IPS-NIHi7 (cell line): ENCODE measurements at regions not wholly inside any gene's neighbourhood (a gene's known extent, or its start where the extent isn't known, plus 50 kb on each side); places are given as distances from the start of the nearest gene placed in this dataset.
"Not testable (repeated sequence)": the region's sequence is repeated elsewhere in the genome, so short reads cannot be mapped to it uniquely, and the experiment has no call there.

Source experiments
- DNase-seq: peaks from one replicate; pipeline ENCODE4 v3.0.0; 2012; ENCODE audit warnings: mixed read lengths; ENCODE audit errors: extremely low spot score

- DNase-seq = no peak
Measured at GRCh38 chr9:86575825-86576525, 221.8 kb upstream of the TUT7 start.

DNA sequence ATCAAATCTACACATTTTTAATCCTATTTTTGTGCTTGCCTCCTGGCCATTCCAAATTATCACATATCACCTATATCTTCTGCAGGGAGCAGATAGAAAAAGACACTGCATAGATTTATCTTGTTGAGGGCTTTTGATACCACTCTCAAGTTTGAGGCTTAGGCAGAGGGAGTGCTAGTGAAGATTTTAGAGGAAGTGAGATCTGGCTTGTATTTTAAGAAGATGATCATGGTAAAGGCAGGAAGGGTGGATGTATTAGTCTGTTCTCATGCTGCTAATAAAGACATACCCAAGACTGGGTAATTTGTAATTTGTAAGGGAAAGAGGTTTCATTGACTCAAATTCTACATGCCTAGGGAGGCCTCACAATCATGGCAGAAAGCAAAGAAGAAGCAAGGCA lies 220.9 kb upstream of the TUT7 start:
- no peak for DNase-seq

DNA sequence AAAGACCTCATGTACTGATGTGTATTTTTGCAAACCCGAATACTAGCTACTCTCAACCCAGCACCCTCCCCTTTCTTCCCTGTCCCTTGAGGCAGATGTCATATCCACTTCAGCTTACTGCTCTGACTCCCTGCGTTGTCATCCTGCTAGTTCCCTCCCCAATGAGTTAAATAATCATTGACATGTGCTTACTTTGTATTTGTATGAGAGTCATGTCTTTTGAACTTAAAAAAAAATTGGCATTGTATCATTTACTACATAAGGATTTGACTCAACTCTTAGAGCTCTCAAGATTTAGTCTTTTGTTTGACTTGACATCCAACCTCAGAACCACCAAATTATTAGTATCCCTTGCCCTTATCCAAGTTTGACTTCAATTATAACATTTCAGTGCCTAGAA lies 219.7 kb upstream of the TUT7 start:
- DNase-seq = no peak

- DNase-seq = no peak
Measured at GRCh38 chr9:86572904-86573303, 218.7 kb upstream of the TUT7 start.

DNA sequence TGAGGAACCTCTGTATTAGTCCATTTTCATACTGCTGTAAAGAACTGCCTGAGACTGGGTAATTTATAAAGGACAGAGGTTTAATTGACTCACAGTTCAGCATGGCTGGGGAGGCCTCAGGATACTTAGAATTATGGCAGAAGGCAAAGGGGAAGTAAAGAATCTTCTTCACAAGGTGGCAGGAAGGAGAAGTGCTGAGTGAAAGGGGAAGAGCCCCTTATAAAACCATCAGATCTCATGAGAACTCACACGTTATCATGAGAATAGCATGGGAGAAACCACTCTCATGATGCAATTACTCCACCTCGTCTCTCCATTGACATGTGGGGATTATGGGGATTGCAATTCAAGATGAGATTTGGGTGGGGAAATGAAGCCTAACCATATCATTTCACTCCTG lies 211.4 kb upstream of the TUT7 start:
- DNase-seq = not testable (repeated sequence)

- DNase-seq = no peak
Measured at GRCh38 chr9:86563936-86564335, 209.7 kb upstream of the TUT7 start.

DNA sequence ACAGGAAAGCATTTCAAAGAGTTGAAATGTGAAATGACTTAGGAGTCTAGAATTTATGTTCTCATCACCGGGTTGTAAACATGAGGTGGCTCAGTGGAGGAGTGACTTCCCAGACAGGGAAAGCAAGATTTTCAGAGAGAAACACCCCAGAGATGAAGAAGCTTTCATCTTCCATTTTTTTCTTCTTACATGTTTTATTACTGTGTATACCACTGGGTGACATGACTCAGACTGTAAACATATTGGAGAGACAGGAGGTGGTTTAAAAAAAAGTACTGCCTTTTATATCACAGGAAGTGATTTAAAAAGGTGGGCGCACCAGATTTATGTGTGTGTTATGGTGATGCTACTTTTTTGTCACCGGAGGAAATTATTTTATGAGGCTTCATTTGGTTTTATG lies 209.1 kb upstream of the TUT7 start:
- DNase-seq = no peak

- no peak for DNase-seq
Measured at GRCh38 chr9:86562691-86563090, 208.5 kb upstream of the TUT7 start.

- no peak for DNase-seq
Measured at GRCh38 chr9:86557918-86558317, 203.7 kb upstream of the TUT7 start.

- peak; percentile 26 for DNase-seq
Measured at GRCh38 chr9:86557063-86557766, 203.0 kb upstream of the TUT7 start.

DNA sequence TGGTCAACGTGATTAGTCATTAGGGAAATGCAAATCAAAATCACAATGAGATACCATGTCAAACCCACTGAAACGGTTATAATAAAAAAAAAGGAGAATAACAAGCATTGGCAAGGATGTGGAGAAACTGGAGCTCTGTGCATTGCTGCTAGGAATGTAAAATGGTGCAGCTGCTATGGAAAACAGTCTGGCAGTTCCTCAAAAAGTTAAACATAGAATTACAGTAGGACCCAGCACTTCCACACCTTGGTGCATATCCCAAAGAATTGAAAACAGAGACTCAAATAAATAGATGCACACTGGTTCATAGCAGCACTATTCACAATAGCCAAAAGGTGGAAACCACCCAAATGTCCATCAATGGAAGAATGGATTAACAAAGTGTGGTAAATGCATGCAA lies 201.5 kb upstream of the TUT7 start:
- no peak for DNase-seq

GRCh38 chr9:86550401-86550800 lies 196.2 kb upstream of the TUT7 start:
- DNase-seq = no peak

DNA sequence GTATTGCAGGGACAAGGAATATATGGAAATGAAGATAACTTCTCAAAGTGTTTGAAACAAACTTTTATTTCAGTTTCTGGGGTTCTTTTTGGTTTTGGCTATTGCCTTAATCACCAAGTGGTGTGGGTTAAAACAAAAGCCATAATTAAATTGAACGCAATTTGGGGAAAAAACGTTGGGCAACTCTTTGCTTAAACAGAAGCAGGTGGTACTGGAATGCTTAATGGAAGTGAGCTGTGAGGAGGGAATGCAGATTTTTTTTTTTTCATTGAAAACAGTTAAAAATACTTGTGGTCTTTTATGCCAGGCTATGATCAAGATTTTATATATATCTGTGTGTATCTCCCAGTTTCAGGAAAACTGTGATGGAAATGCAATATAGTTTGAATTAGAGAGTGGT lies 195.7 kb upstream of the TUT7 start:
- no peak for DNase-seq

- DNase-seq = no peak
Measured at GRCh38 chr9:86549401-86549811, 195.2 kb upstream of the TUT7 start.

DNA sequence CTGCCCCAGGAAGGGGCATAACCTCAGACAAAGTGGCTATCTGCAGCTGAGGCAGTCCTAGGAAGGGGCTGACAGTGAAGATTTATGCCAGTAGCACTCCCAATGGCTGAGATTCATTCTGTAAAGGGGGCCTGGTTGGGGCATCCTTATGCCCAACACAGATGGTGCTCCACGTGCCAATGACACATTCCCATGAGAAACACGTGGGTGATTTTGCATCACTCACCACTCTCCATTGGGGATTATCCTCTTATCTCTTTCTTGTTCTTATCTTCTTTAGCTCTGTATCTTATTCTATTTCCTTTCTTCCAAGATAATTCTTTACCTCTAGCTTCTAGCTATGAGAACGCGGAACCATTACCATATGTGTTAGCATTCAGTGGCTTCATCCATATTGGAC lies 194.0 kb upstream of the TUT7 start:
- no peak for DNase-seq

- DNase-seq = no peak
Measured at GRCh38 chr9:86547571-86547970, 193.4 kb upstream of the TUT7 start.

GRCh38 chr9:86546712-86547111 lies 192.5 kb upstream of the TUT7 start:
- no peak for DNase-seq

DNA sequence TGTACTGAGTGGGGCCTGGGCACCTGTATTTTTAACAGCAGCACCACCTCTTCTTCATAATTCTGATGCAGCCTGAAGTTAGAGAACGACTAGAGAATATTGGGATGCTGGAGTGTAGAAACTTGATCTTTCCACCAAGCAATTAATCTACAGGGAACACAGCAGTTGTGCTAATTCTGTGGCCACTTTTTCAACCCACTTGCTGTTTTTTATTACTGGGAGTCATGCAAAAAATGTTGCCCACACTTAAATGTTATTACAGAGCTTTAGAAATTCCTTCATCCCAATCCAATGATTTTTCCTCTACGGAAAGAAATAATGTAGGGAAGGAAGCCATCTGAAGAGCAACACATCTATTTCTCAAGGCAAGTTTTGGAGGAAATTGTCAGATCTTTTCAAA lies 190.9 kb upstream of the TUT7 start:
- no peak for DNase-seq

- DNase-seq = no peak
Measured at GRCh38 chr9:86541014-86541570, 186.9 kb upstream of the TUT7 start.

GRCh38 chr9:86535406-86535915 lies 181.3 kb upstream of the TUT7 start:
- DNase-seq = no peak

DNA sequence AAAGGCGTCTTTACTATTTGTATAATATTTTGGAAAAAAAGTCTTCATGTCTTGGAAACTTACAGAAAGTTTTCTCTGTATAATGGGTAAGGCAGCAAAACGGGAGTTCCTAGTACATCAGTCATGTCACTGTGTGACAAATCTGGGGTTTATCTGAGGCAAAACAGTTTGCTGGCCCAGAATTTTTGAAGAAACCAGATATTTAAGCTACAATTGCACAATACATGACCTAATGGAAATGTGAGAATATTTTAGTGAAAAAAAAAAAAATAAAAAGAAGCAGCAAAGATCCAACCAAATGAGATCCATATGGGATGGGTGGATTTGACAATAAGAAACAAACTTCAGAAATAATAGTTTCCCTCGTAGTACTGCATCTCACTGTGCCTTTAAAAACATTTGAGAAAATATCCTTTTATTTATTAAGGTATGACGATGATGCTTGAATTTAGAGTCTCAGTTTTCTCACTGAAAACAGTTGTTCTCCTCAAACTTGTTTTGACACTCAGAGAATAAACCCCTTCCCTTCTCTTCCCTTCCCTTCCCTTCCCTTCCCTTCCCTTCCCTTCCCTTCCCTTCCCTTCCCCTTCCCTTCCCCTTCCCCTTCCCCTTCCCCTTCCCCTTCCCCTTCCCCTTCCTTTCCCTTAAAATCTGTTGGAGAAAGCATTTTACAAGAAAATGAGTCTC lies 180.5 kb upstream of the TUT7 start:
- DNase-seq = no peak

DNA sequence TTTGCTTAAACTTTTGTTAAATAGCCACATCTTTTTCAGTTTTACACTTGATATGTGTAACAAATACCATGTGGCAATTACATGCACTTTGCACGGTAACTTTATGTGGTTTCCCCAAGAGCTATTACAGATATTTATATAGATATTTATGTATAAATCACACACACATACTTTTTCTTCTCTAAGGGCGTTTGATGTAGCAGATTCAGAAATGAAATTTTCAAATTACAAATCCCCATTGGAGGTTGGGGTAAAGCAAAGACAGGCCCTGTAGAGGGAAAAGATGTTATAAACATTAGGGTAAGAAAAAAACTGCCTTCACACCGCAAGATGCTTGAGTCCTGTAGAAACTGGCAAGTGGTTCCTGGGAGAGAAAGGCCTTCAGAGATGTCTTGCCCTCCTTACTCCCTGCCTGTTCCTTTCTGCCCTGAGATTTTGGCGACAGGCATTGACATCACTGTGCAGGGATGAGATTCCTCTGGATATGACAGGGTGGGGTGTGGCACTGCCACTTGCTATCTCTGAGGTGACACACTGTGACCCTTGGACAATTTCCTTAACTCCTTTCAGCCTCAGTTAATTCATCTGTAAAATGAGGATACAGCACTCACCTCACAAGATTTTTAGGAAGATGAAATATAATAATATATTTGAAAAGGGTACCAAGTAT lies 177.9 kb upstream of the TUT7 start:
- DNase-seq = no peak
